Colonic mucosa (tissue), 4 donors: ENCODE measurements at regions not wholly inside any gene's neighbourhood (a gene's known extent, or its start where the extent isn't known, plus 50 kb on each side); places are given as distances from the start of the nearest gene placed in this dataset.

ENCODE experiments used
- DNase-seq: peaks from one replicate; pipeline ENCODE4 v3.0.0-alpha.2; 2020
- H3K27ac ChIP-seq: fragments of 200-600 bp; one replicate; pipeline ENCODE4 v1.8.0; 2021
- H3K27me3 ChIP-seq: fragments of 200-600 bp; one replicate; pipeline ENCODE4 v1.8.0; 2021
- H3K36me3 ChIP-seq: fragments of 200-600 bp; one replicate; pipeline ENCODE4 v1.8.0; 2021
- H3K4me1 ChIP-seq: fragments of 200-600 bp; one replicate; pipeline ENCODE4 v1.8.0; 2021; ENCODE audit warnings: mild to moderate bottlenecking
- H3K4me3 ChIP-seq: fragments of 200-600 bp; one replicate; pipeline ENCODE4 v1.8.0; 2021
- H3K9ac ChIP-seq, 2 donors: one replicate each; pipeline ENCODE4 v1.7.0; 2013; ENCODE audit warnings: control low read depth in 2 of 2, low read depth in 2 of 2, low read length in 2 of 2
- H3K9me3 ChIP-seq: fragments of 200-600 bp; one replicate; pipeline ENCODE4 v1.8.0; 2021
- CTCF ChIP-seq: fragments of 200-600 bp; IDR thresholded peaks from one replicate; pipeline ENCODE4 v1.8.0; 2022; ENCODE audit warnings: antibody characterized with exemption, mild to moderate bottlenecking
- intact Hi-C: fragments of 100-400 bp; cut with DNase I; formaldehyde crosslinking; loops from one replicate; pipeline ENCODE4 v1.14.1; 2022
- donor health status: healthy.
- donor health status: DM: no; HTN: no; CAD: no.
- donor health status: DM: no; HTN: no; CAD: no.

- Histone ChIP-seq H3K9me3 (no peaks in the 10 kb centered on the region), H3K4me1 (no peaks in the 10 kb centered on the region), H3K27ac (no peak overlapping the region), H3K27me3 (no peaks in the 10 kb centered on the region), H3K4me3 (no peak overlapping the region), H3K9ac (no peak overlapping the region), H3K36me3 (no peaks in the 10 kb centered on the region)
- intact Hi-C loops = no loop called here
- DNase-seq = no peak
- no peak for TF ChIP-seq CTCF
Observed at GRCh38 chr1:79877086-79877485, 870.6 kb upstream of the ADGRL4 start.

- H3K9me3 ChIP-seq = no peaks in the 10 kb centered on the region
- no peaks in the 10 kb centered on the region for H3K4me1 ChIP-seq
- TF ChIP-seq CTCF = no peak
- no peak overlapping the region for H3K27ac ChIP-seq
- H3K4me3 ChIP-seq = no peak overlapping the region
- H3K9ac ChIP-seq = no peak overlapping the region
- no peaks in the 10 kb centered on the region for H3K27me3 ChIP-seq
- H3K36me3 ChIP-seq = no peaks in the 10 kb centered on the region
- intact Hi-C loops = no loop called here
- DNase-seq = no peak
Observed at GRCh38 chr1:79875187-79875586, 868.7 kb upstream of the ADGRL4 start.

GRCh38 chr1:79874289-79874688 lies 867.8 kb upstream of the ADGRL4 start:
- H3K9me3 ChIP-seq = no peaks in the 10 kb centered on the region
- intact Hi-C loops = no loop called here
- no peaks in the 10 kb centered on the region for H3K27me3 ChIP-seq
- no peak overlapping the region for H3K27ac ChIP-seq
- H3K4me1 ChIP-seq = no peaks in the 10 kb centered on the region
- no peak overlapping the region for H3K9ac ChIP-seq
- DNase-seq = no peak
- no peaks in the 10 kb centered on the region for H3K36me3 ChIP-seq
- TF ChIP-seq CTCF = no peak
- no peak overlapping the region for H3K4me3 ChIP-seq

GRCh38 chr1:79859212-79859948 lies 852.9 kb upstream of the ADGRL4 start:
- intact Hi-C loops = no loop called here
- TF ChIP-seq CTCF = no peak
- H3K27me3 ChIP-seq = no peaks in the 10 kb centered on the region
- H3K4me1 ChIP-seq = no peaks in the 10 kb centered on the region
- no peak overlapping the region for H3K9ac ChIP-seq
- no peak overlapping the region for H3K27ac ChIP-seq
- H3K4me3 ChIP-seq = no peak overlapping the region
- no peaks in the 10 kb centered on the region for H3K36me3 ChIP-seq
- DNase-seq = no peak
- H3K9me3 ChIP-seq = no peaks in the 10 kb centered on the region

- no peak for TF ChIP-seq CTCF
- H3K9ac ChIP-seq = no peak overlapping the region
- no peak overlapping the region for H3K27ac ChIP-seq
- no peaks in the 10 kb centered on the region for H3K36me3 ChIP-seq
- no peaks in the 10 kb centered on the region for H3K27me3 ChIP-seq
- intact Hi-C loops = no loop called here
- H3K9me3 ChIP-seq = no peaks in the 10 kb centered on the region
- no peak overlapping the region for H3K4me3 ChIP-seq
- DNase-seq = no peak
- H3K4me1 ChIP-seq = no peaks in the 10 kb centered on the region
Observed at GRCh38 chr1:79852004-79852403, 845.5 kb upstream of the ADGRL4 start.
